ENCODE measurements at regions not wholly inside any gene's neighbourhood (a gene's known extent, or its start where the extent isn't known, plus 50 kb on each side); places are given as distances from the start of the nearest gene placed in this dataset.

- ATAC-seq, result no peak
- POLR2A ChIA-PET, result no interaction called here
- H2AFZ ChIP-seq (ENCODE audit: low read depth, low read length), result no peak overlapping the region
These were observed 110.2 kb downstream of the RASSF9 start for GRCh38 chr12:85725991-85726390.

More at GRCh38 chr12:85725991-85726390, 110.2 kb downstream of the RASSF9 start:
- no peak overlapping the region for H3K4me2 ChIP-seq (ENCODE audit: insufficient read depth, low read length)
- 4% methylated on average over 2 of the region's 2 CpGs for WGBS (ENCODE audit: insufficient coverage, low coverage, missing lambda C conversion rate)
- no peaks in the 10 kb centered on the region for H3K4me1 ChIP-seq (replicated peaks in 1 of 2; ENCODE audit: control insufficient read depth in 2 of 2, insufficient read depth in 2 of 2, low read length in 2 of 2)
- in situ Hi-C loops (cut with MboI) (no loop called here), intact Hi-C loops (cut with micrococcal nuclease) (no loop called here)
- no peaks in the 10 kb centered on the region for H3K9me3 ChIP-seq (replicated peaks; ENCODE audit: control insufficient read depth, insufficient read depth, low read depth, low read length)
- DNase-seq (ENCODE audit: extremely low read depth in 1 of 4, low spot score in 3 of 4) (no peak), FAIRE-seq (no peak)
- no TSS peak for BruUV-seq (replicated peaks)
- H3K27me3 ChIP-seq (ENCODE audit: control insufficient read depth in 2 of 2, insufficient read depth in 2 of 2, low read length in 2 of 2), result no peaks in the 10 kb centered on the region
- H3K9ac ChIP-seq (ENCODE audit: insufficient read depth in 1 of 2, low read depth in 2 of 2, low read length in 2 of 2), result no peak overlapping the region
- no peak for TF ChIP-seq MCM3 (IDR thresholded peaks at IDR 0.05)
- no peak for TF ChIP-seq ELF1 (tag; IDR thresholded peaks at IDR 0.05)
- TF ChIP-seq MYNN (IDR thresholded peaks at IDR 0.05), result no peak
- no peak for TF ChIP-seq MYNN (CRISPR knock-in tag; IDR thresholded peaks at IDR 0.05)
- no peak for TF ChIP-seq E4F1 (CRISPR knock-in tag; IDR thresholded peaks at IDR 0.05; ENCODE audit: borderline replicate concordance)
- no peak for TF ChIP-seq EP400 (IDR thresholded peaks at IDR 0.05)
- peaks cover 3% of the 10 kb centered on the region for H3K79me2 ChIP-seq (ENCODE audit: control insufficient read depth, insufficient read depth, low read length)
- no peak overlapping the region for H3K4me3 ChIP-seq
- CTCF ChIA-PET (ENCODE audit: low intra/inter-chr PET ratio), result no interaction called here
- H3K27ac ChIP-seq (ENCODE audit: extremely low read depth, low read depth, low read length), result no peak overlapping the region
- H4K20me1 ChIP-seq (replicated peaks; ENCODE audit: control insufficient read depth, insufficient read depth, low read length), result no peaks in the 10 kb centered on the region
- H3K9me1 ChIP-seq (ENCODE audit: control insufficient read depth, insufficient read depth, low read length), result no peaks in the 10 kb centered on the region
- H3K36me3 ChIP-seq (ENCODE audit: control insufficient read depth, insufficient read depth, low read length), result no peaks in the 10 kb centered on the region

Measured in K562 (cell line).